OCI-LY7 (cell line): ENCODE measurements at regions not wholly inside any gene's neighbourhood (a gene's known extent, or its start where the extent isn't known, plus 50 kb on each side); places are given as distances from the start of the nearest gene placed in this dataset.
"Not testable (repeated sequence)": the region's sequence is repeated elsewhere in the genome, so short reads cannot be mapped to it uniquely, and the experiment has no call there.

ENCODE experiments used
- BruUV-seq: library from RNA; stranded (reverse); fragments of 400-500 nt; replicated peaks from 2 replicates; lab custom pipeline; 2021; lab: Mats Ljungman, UMichigan
- CTCF ChIA-PET: fragments of 300-600 bp; sonication (Branson Sonifier 250); formaldehyde crosslinking; loops from one replicate; lab custom pipeline; 2022; ENCODE audit warnings: antibody characterized with exemption; ENCODE audit not compliant: unreplicated experiment; lab: Charles Lee
- POLR2A ChIA-PET: fragments of 300-600 bp; sonication (Branson Sonifier 250); formaldehyde crosslinking; loops from one replicate; lab custom pipeline; 2022; ENCODE audit warnings: antibody characterized with exemption; lab: Charles Lee
- DNase-seq: peaks from one replicate; pipeline ENCODE4 v3.0.0-alpha.2; 2015; ENCODE audit warnings: low spot score
- H2AFZ ChIP-seq: fragments of 200-600 bp; sonication (generic), shearing (Covaris generic); 2 replicates; pipeline ENCODE4 v1.6.1; 2014; ENCODE audit warnings: mild to moderate bottlenecking, antibody characterized with exemption, low read length, moderate library complexity
- H3K27ac ChIP-seq: fragments of 200-600 bp; sonication (generic); 2 replicates; pipeline ENCODE4 v1.5.1; 2014; ENCODE audit warnings: mixed run types, low read depth, mild to moderate bottlenecking, moderate library complexity, low read length, inconsistent platforms; ENCODE audit not compliant: poor library complexity, severe bottlenecking
- H3K36me3 ChIP-seq: fragments of 200-600 bp; sonication (generic); 2 replicates; pipeline ENCODE4 v1.6.1; 2014; ENCODE audit warnings: mild to moderate bottlenecking, antibody characterized with exemption, low read length, moderate library complexity, mixed read lengths; ENCODE audit not compliant: insufficient read depth
- H3K4me1 ChIP-seq: fragments of 200-600 bp; sonication (generic); 2 replicates; pipeline ENCODE4 v1.5.1; 2014; ENCODE audit warnings: mild to moderate bottlenecking, low read length; ENCODE audit not compliant: insufficient read depth, poor library complexity, severe bottlenecking
- H3K4me2 ChIP-seq: fragments of 200-600 bp; sonication (generic); 2 replicates; pipeline ENCODE4 v1.6.1; 2014; ENCODE audit warnings: mild to moderate bottlenecking, low read length
- H3K4me3 ChIP-seq: fragments of 200-600 bp; sonication (generic); 2 replicates; pipeline ENCODE4 v1.5.1; 2014; ENCODE audit warnings: mild to moderate bottlenecking, low read depth, low read length; ENCODE audit not compliant: poor library complexity, severe bottlenecking
- H3K79me2 ChIP-seq: fragments of 200-600 bp; sonication (generic); 2 replicates; pipeline ENCODE4 v1.6.1; 2016; ENCODE audit warnings: low read depth, mild to moderate bottlenecking, low read length, moderate library complexity, mixed read lengths; ENCODE audit not compliant: insufficient read depth
- H3K9me2 ChIP-seq: fragments of 200-600 bp; sonication (generic); 2 replicates; pipeline ENCODE4 v1.6.1; 2016; ENCODE audit warnings: mild to moderate bottlenecking, low read length, mixed read lengths; ENCODE audit not compliant: insufficient read depth
- H3K9me3 ChIP-seq: fragments of 200-600 bp; sonication (generic); 2 replicates; pipeline ENCODE4 v1.6.1; 2014; ENCODE audit warnings: mild to moderate bottlenecking, mixed run types, low read length, mixed read lengths
- H4K20me1 ChIP-seq: fragments of 200-600 bp; sonication (generic); 2 replicates; pipeline ENCODE4 v1.6.1; 2014; ENCODE audit warnings: mild to moderate bottlenecking, antibody characterized with exemption, low read length, moderate library complexity, mixed read lengths; ENCODE audit not compliant: insufficient read depth
- CTCF ChIP-seq: fragments of 200-600 bp; sonication (generic); conservative IDR thresholded peaks from 2 replicates; pipeline ENCODE4 v1.5.1; 2014; ENCODE audit warnings: mild to moderate bottlenecking, antibody characterized with exemption, low read length, moderate library complexity, mixed read lengths
- EZH2phosphoT487 ChIP-seq: fragments of 200-600 bp; sonication (generic); IDR thresholded peaks from 2 replicates; pipeline ENCODE4 v1.6.1; 2018; ENCODE audit warnings: low read depth, borderline replicate concordance, mild to moderate bottlenecking, mixed run types, antibody characterized with exemption, low read length, moderate library complexity, mixed read lengths
- intact Hi-C: fragments of 100-400 bp; cut with micrococcal nuclease; formaldehyde crosslinking; loops from one replicate; pipeline ENCODE4 v1.10.0; 2022; ENCODE audit not compliant: unreplicated experiment

- H3K9me2 ChIP-seq = no peaks in the 10 kb centered on the region
- H3K4me3 ChIP-seq = peak overlapping the region; percentile 52
- peaks cover 11% of the 10 kb centered on the region; the same call in 1 of the 2 replicates for H3K79me2 ChIP-seq
- H2AFZ ChIP-seq = no peak overlapping the region
- H3K9me3 ChIP-seq = no peaks in the 10 kb centered on the region
- POLR2A ChIA-PET = interaction anchor here (1.3 kb wide), 1 partner anchor 117 kb away, joined by 4 read pairs; no protein-coding TSS in a partner anchor
- H3K36me3 ChIP-seq = no peaks in the 10 kb centered on the region
- peak; percentile 17 for DNase-seq
- BruUV-seq = TSS peak; percentile 74
- H3K27ac ChIP-seq = peak overlapping the region; percentile 97
- H3K4me1 ChIP-seq = peaks cover 78% of the 10 kb centered on the region
- intact Hi-C loops = loop anchor here (5.0 kb wide), 1 partner anchor 116 kb away; no protein-coding TSS in a partner anchor
- TF ChIP-seq EZH2phosphoT487 (no peak), CTCF (no peak)
- H4K20me1 ChIP-seq = no peaks in the 10 kb centered on the region
- peak overlapping the region; percentile 72 for H3K4me2 ChIP-seq
- CTCF ChIA-PET = no interaction called here
Observed at GRCh38 chr14:105701456-105702274, 175.3 kb downstream of the TMEM121 start.

- Histone ChIP-seq H3K9me3 (no peaks in the 10 kb centered on the region), H3K36me3 (no peaks in the 10 kb centered on the region), H3K27ac (peak overlapping the region; percentile 97), H3K4me3 (peak overlapping the region; percentile 52), H3K4me2 (peak overlapping the region; percentile 72), H3K79me2 (peaks cover 11% of the 10 kb centered on the region; the same call in 1 of the 2 replicates), H2AFZ (no peak overlapping the region), H4K20me1 (no peaks in the 10 kb centered on the region), H3K9me2 (no peaks in the 10 kb centered on the region), H3K4me1 (peaks cover 76% of the 10 kb centered on the region)
- BruUV-seq = no TSS peak
- no peak for DNase-seq
- intact Hi-C loops = loop anchor here (5.0 kb wide), 1 partner anchor 115 kb away; no protein-coding TSS in a partner anchor
- CTCF ChIA-PET = no interaction called here
- no peak for TF ChIP-seq CTCF
- POLR2A ChIA-PET = interaction anchor here (1.3 kb wide), 1 partner anchor 117 kb away, joined by 4 read pairs; no protein-coding TSS in a partner anchor
Observed at GRCh38 chr14:105702275-105702817, 176.0 kb downstream of the TMEM121 start.

- H3K9me3 ChIP-seq, H2AFZ ChIP-seq, H4K20me1 ChIP-seq, BruUV-seq, H3K9me2 ChIP-seq, H3K79me2 ChIP-seq, H3K36me3 ChIP-seq, DNase-seq, H3K4me3 ChIP-seq, POLR2A ChIA-PET, CTCF ChIA-PET: not testable (repeated sequence)
- Histone ChIP-seq H3K4me2 (peak overlapping the region; percentile 72), H3K27ac (peak overlapping the region; percentile 97), H3K4me1 (peaks cover 68% of the 10 kb centered on the region)
- intact Hi-C loops = loop anchor here (5.0 kb wide), 1 partner anchor 114 kb away; no protein-coding TSS in a partner anchor
Observed at GRCh38 chr14:105703044-105703665, 176.8 kb downstream of the TMEM121 start.

GRCh38 chr14:105704091-105704490, 177.7 kb downstream of the TMEM121 start:
- H2AFZ ChIP-seq, H3K9me2 ChIP-seq, CTCF ChIA-PET, DNase-seq, H4K20me1 ChIP-seq, H3K9me3 ChIP-seq, H3K27ac ChIP-seq, H3K4me3 ChIP-seq, POLR2A ChIA-PET, BruUV-seq, H3K4me2 ChIP-seq, H3K79me2 ChIP-seq, H3K36me3 ChIP-seq: not testable (repeated sequence)
- intact Hi-C loops = loop anchor here (5.0 kb wide), 1 partner anchor 113 kb away; no protein-coding TSS in a partner anchor
- H3K4me1 ChIP-seq = peaks cover 64% of the 10 kb centered on the region
